MM.1S (cell line): ENCODE measurements at regions not wholly inside any gene's neighbourhood (a gene's known extent, or its start where the extent isn't known, plus 50 kb on each side); places are given as distances from the start of the nearest gene placed in this dataset.

Experiments used
- EZH2phosphoT487 ChIP-seq: fragments of 300-600 bp; sonication (generic); IDR thresholded peaks from 2 replicates; pipeline ENCODE4 v1.6.1; 2018; ENCODE audit warnings: antibody characterized with exemption, low read length
- TF ChIP-seq, protein P1 (sequence below): fragments of 300-600 bp; sonication (generic); IDR thresholded peaks from 2 replicates; pipeline ENCODE4 v1.5.1; 2016; ENCODE audit warnings: antibody characterized with exemption, low read length, mixed read lengths

DNA sequence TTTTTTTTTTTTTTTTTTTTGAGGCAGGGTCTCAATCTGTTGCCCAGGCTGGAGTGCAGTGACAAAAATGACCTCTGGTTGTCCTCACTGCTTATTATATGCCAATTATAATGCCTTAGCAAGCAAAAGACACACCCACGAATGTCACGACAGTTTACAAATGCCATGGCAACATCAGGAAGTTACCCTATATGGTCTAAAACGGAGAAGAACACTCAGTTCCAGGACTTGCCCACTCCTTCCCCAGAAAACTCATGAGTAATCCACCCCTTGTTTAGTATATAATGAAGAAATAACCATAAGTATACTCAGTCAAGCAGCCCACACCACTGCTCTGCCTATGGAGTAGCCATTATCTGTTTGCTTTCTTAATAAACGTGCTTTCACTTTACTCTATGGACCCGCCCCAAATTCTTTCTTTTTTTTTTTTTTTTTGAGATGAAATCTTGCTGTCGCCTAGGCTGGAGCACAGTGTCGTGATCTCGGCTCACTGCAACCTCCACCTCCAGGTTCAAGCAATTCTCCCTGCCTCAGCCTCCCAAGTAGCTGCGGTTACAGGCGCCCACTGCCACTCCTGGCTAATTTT, 106.2 kb downstream of the SMIM20 start:
- TF ChIP-seq, protein P1, sequence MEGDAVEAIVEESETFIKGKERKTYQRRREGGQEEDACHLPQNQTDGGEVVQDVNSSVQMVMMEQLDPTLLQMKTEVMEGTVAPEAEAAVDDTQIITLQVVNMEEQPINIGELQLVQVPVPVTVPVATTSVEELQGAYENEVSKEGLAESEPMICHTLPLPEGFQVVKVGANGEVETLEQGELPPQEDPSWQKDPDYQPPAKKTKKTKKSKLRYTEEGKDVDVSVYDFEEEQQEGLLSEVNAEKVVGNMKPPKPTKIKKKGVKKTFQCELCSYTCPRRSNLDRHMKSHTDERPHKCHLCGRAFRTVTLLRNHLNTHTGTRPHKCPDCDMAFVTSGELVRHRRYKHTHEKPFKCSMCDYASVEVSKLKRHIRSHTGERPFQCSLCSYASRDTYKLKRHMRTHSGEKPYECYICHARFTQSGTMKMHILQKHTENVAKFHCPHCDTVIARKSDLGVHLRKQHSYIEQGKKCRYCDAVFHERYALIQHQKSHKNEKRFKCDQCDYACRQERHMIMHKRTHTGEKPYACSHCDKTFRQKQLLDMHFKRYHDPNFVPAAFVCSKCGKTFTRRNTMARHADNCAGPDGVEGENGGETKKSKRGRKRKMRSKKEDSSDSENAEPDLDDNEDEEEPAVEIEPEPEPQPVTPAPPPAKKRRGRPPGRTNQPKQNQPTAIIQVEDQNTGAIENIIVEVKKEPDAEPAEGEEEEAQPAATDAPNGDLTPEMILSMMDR = no peak
- no peak for TF ChIP-seq EZH2phosphoT487
